Stimulated activated naive CD8-positive, alpha-beta T cell treated with anti-CD3 and anti-CD28 coated beads, Interleukin-15, Interleukin-2, amounts not matched to agents 100 ng/mL and 50 ng/mL, for 24 hours (primary cell): ENCODE measurements at regions not wholly inside any gene's neighbourhood (a gene's known extent, or its start where the extent isn't known, plus 50 kb on each side); places are given as distances from the start of the nearest gene placed in this dataset.

Source experiments
- H3K27ac Mint-ChIP-seq: one replicate; pipeline ENCODE4 v1.8.0; 2021; ENCODE audit warnings: mild to moderate bottlenecking, mixed read lengths
- H3K27me3 Mint-ChIP-seq: one replicate; pipeline ENCODE4 v1.8.0; 2021; ENCODE audit warnings: mixed read lengths
- H3K36me3 Mint-ChIP-seq: one replicate; pipeline ENCODE4 v1.8.0; 2021; ENCODE audit warnings: low read depth, mixed read lengths
- H3K4me1 Mint-ChIP-seq: one replicate; pipeline ENCODE4 v1.8.0; 2021; ENCODE audit warnings: low read depth, mixed read lengths
- H3K4me3 Mint-ChIP-seq: one replicate; pipeline ENCODE4 v1.8.0; 2021; ENCODE audit warnings: mild to moderate bottlenecking, mixed read lengths
- H3K9me3 Mint-ChIP-seq: one replicate; pipeline ENCODE4 v1.8.0; 2021; ENCODE audit warnings: mixed read lengths

DNA sequence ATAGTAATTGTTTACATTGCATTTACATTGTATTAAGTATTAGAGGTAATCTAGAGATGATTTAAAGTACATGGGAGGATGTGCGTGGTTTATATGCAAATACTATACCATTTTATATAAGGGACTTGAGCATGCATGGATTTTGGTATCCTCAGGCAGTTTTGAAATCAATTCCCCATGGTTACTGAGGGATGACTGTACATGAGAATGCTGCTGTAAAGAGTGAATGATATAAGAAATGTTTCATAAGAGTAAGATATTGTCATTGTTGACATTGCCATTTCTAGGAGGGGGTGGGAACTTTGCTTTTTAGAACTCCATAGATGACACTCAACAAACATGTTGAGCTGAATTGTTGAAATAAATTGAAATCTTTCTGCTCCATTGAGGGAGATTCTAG is 185.0 kb downstream of the SEMA6A start:
- Mint-ChIP-seq H3K36me3 (peaks cover 23% of the 10 kb centered on the region), H3K9me3 (peaks cover 3% of the 10 kb centered on the region), H3K27me3 (no peaks in the 10 kb centered on the region), H3K4me3 (no peak overlapping the region), H3K4me1 (no peaks in the 10 kb centered on the region), H3K27ac (no peak overlapping the region)

DNA sequence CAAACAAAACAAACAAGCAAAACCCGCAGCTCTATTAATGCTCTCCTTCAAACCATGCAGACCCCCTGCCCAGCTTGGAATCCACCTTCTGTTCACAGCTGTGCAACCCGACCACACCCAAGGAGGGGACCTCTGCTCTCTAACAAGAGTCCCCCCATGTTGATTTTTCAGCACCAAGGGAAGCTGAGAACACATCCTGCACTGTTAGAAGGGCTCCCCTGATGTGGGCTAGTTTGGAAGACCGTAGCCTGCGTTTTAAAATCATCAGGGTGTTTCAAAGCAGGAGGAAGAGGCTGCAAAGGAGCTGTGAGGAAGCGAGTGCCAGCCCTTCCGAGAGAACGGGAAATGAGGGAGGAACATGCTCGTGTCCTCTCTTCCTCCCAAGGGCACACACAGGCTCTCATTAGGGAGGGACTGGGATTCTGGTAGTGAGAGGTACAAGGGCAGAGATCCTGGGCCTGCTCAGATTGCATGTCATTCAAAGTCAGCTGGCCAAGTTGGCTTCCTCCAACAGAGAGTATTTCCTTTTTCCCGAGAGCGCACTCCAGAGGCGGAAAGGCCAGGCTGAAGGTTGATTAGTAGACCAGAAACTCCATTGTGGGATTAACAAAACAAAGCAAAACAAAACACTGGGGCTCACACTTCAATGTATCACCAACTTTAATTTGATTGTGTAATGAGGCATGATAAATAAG is 185.9 kb downstream of the SEMA6A start:
- H3K27me3 Mint-ChIP-seq: no peaks in the 10 kb centered on the region
- H3K4me3 Mint-ChIP-seq: no peak overlapping the region
- H3K9me3 Mint-ChIP-seq: peaks cover 3% of the 10 kb centered on the region
- no peaks in the 10 kb centered on the region for H3K4me1 Mint-ChIP-seq
- H3K27ac Mint-ChIP-seq: no peak overlapping the region
- peaks cover 25% of the 10 kb centered on the region for H3K36me3 Mint-ChIP-seq

DNA sequence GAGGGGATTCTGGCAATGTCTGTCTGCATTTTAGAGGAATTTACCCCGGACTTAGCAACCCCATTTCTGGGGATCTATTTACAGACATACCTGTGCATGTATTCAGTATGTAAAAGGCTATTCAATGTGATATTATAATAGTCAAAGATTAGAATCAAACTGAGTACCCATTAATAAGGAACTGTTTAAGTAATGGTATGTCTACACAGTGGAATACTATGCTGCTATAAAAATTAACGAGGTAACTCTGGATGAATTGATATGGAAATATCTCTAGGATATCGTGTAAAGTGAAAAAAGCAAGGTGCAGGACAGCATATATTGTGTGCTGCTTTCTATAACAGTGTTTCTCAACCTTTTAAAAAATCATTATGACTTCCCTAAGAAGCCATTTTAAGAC is 186.9 kb downstream of the SEMA6A start:
- no peaks in the 10 kb centered on the region for H3K4me1 Mint-ChIP-seq
- no peaks in the 10 kb centered on the region for H3K27me3 Mint-ChIP-seq
- no peak overlapping the region for H3K4me3 Mint-ChIP-seq
- no peak overlapping the region for H3K27ac Mint-ChIP-seq
- H3K9me3 Mint-ChIP-seq: peaks cover 3% of the 10 kb centered on the region
- H3K36me3 Mint-ChIP-seq: peaks cover 32% of the 10 kb centered on the region

DNA sequence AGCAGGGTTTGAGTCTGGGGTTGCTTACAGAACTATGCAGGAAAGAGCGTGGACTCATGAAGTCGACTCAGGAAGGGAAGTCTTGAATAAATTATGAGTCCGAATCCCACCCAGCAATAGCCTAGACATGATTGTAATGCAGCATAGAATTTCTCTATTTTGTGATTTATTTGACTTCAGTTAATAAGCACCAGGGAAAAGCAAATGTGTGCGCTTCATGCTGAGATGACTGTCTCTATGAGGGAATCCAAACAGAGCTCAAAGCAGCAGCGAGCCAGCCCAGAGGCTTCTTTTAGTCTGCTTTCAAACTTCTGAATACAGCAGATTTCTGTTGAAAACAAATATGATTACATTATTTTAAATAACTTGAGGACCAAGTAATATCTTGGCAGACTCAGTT is 188.0 kb downstream of the SEMA6A start:
- H3K4me1 Mint-ChIP-seq: no peaks in the 10 kb centered on the region
- no peak overlapping the region for H3K4me3 Mint-ChIP-seq
- H3K9me3 Mint-ChIP-seq: peaks cover 3% of the 10 kb centered on the region
- peaks cover 40% of the 10 kb centered on the region for H3K36me3 Mint-ChIP-seq
- no peaks in the 10 kb centered on the region for H3K27me3 Mint-ChIP-seq
- H3K27ac Mint-ChIP-seq: no peak overlapping the region

- Mint-ChIP-seq H3K27me3 (no peaks in the 10 kb centered on the region), H3K36me3 (peaks cover 41% of the 10 kb centered on the region), H3K4me3 (no peak overlapping the region), H3K9me3 (no peaks in the 10 kb centered on the region), H3K4me1 (no peaks in the 10 kb centered on the region), H3K27ac (no peak overlapping the region)
Measured at GRCh38 chr5:116382874-116383266, 191.8 kb downstream of the SEMA6A start.

GRCh38 chr5:116382032-116382873 is 192.4 kb downstream of the SEMA6A start:
- H3K27ac Mint-ChIP-seq: no peak overlapping the region
- no peaks in the 10 kb centered on the region for H3K4me1 Mint-ChIP-seq
- no peaks in the 10 kb centered on the region for H3K9me3 Mint-ChIP-seq
- no peak overlapping the region for H3K4me3 Mint-ChIP-seq
- H3K27me3 Mint-ChIP-seq: no peaks in the 10 kb centered on the region
- H3K36me3 Mint-ChIP-seq: peaks cover 35% of the 10 kb centered on the region

DNA sequence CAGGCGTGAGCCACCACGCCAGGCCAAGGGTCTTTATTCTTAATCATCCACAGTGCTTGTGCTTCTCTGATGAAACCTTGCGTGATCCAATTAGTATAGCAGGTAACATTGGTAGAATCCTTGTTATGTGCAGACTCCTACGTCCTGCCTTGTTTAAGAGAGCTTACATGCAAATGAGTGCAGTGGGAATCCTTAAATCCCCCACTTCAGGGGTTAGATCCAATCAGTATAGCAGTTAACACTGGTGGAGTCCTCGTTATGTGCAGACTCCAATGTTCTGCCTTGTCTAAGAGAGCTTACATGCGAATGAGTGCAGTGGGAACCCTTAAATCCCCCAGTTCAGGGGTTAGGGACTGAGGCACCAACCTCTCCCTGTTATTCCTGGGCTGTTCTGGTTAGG is 193.4 kb downstream of the SEMA6A start:
- no peak overlapping the region for H3K27ac Mint-ChIP-seq
- H3K4me3 Mint-ChIP-seq: no peak overlapping the region
- H3K4me1 Mint-ChIP-seq: no peaks in the 10 kb centered on the region
- no peaks in the 10 kb centered on the region for H3K27me3 Mint-ChIP-seq
- no peaks in the 10 kb centered on the region for H3K9me3 Mint-ChIP-seq
- H3K36me3 Mint-ChIP-seq: peaks cover 30% of the 10 kb centered on the region

- Mint-ChIP-seq H3K4me1 (no peaks in the 10 kb centered on the region), H3K9me3 (no peaks in the 10 kb centered on the region), H3K4me3 (no peak overlapping the region), H3K27ac (no peak overlapping the region), H3K36me3 (peaks cover 24% of the 10 kb centered on the region), H3K27me3 (no peaks in the 10 kb centered on the region)
Measured at GRCh38 chr5:116380621-116381020, 194.0 kb downstream of the SEMA6A start.

GRCh38 chr5:116379306-116379705 is 195.3 kb downstream of the SEMA6A start:
- H3K4me1 Mint-ChIP-seq: no peaks in the 10 kb centered on the region
- no peak overlapping the region for H3K27ac Mint-ChIP-seq
- peaks cover 25% of the 10 kb centered on the region for H3K36me3 Mint-ChIP-seq
- no peaks in the 10 kb centered on the region for H3K27me3 Mint-ChIP-seq
- no peak overlapping the region for H3K4me3 Mint-ChIP-seq
- no peaks in the 10 kb centered on the region for H3K9me3 Mint-ChIP-seq

DNA sequence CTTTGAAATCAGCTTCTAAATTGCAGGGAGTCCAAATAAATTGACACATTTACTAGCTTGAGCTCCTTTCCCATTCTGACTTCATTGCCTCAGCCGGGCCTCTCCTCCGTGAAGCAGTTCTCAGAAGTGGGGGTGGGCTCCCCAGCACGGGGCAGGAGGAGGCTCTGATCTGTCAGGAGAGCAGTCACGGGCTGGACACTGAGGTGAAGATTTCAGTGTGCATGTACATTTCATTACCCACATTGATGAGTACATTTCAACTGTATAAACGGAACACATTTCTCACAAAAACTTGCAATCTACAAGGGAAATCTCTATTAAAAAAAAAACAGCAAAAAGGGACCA is 195.9 kb downstream of the SEMA6A start:
- H3K9me3 Mint-ChIP-seq: no peaks in the 10 kb centered on the region
- H3K27me3 Mint-ChIP-seq: no peaks in the 10 kb centered on the region
- no peaks in the 10 kb centered on the region for H3K4me1 Mint-ChIP-seq
- H3K27ac Mint-ChIP-seq: no peak overlapping the region
- H3K4me3 Mint-ChIP-seq: no peak overlapping the region
- peaks cover 24% of the 10 kb centered on the region for H3K36me3 Mint-ChIP-seq

GRCh38 chr5:116378007-116378776 is 196.4 kb downstream of the SEMA6A start:
- Mint-ChIP-seq H3K9me3 (no peaks in the 10 kb centered on the region), H3K27me3 (no peaks in the 10 kb centered on the region), H3K4me3 (no peak overlapping the region), H3K27ac (no peak overlapping the region), H3K4me1 (peaks cover 4% of the 10 kb centered on the region), H3K36me3 (peaks cover 23% of the 10 kb centered on the region)

- Mint-ChIP-seq H3K4me3 (no peak overlapping the region), H3K36me3 (peaks cover 22% of the 10 kb centered on the region), H3K9me3 (no peaks in the 10 kb centered on the region), H3K27ac (no peak overlapping the region), H3K27me3 (no peaks in the 10 kb centered on the region), H3K4me1 (peaks cover 8% of the 10 kb centered on the region)
Measured at GRCh38 chr5:116377276-116378006, 197.2 kb downstream of the SEMA6A start.

DNA sequence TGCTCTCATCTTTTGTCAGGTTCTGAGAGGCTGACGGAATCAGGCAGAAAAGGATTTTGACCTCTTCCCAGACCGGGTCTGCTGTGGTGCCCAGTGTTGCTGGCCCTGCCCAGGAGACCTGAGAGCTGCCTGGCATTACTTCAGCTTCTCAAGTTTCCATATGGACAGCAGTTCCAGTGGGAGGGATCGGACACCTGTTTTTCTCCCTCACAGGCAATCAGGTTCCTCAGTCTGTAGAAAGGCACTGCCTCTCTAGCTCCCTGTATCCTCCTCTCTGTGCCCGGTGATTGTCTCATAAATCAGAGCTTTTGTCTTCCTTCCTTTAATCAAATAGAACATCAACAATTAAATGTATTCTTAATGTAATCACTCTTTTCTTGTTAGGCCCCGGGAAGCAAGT is 198.7 kb downstream of the SEMA6A start:
- Mint-ChIP-seq H3K36me3 (peaks cover 10% of the 10 kb centered on the region), H3K4me3 (no peak overlapping the region), H3K27ac (no peak overlapping the region), H3K9me3 (no peaks in the 10 kb centered on the region), H3K27me3 (no peaks in the 10 kb centered on the region), H3K4me1 (peaks cover 11% of the 10 kb centered on the region)

DNA sequence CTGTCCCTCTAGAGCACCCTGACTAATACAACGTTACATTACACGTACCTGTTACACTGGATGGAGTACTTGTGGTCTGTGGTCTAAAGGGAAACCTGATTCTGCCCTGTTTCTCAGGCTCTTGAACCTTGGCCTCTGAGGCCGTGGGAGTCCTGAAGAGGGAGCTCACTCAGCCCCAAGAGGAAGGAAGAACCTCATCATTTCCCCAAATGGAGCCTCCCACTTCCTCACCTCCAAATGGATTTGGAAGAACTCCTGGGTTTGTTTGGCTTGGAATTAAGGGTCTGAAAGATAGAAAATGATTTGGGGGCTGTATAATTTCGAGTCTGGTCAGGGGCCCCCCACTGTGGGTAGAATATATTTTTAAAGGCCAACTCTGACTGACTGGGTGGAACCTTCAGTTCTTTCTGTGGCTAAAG is 200.2 kb downstream of the SEMA6A start:
- Mint-ChIP-seq H3K27me3 (no peaks in the 10 kb centered on the region), H3K27ac (no peak overlapping the region), H3K4me1 (peaks cover 16% of the 10 kb centered on the region), H3K36me3 (peaks cover 10% of the 10 kb centered on the region), H3K4me3 (no peak overlapping the region), H3K9me3 (no peaks in the 10 kb centered on the region)
